CD14-positive monocyte (primary cell): ENCODE measurements at regions not wholly inside any gene's neighbourhood (a gene's known extent, or its start where the extent isn't known, plus 50 kb on each side); places are given as distances from the start of the nearest gene placed in this dataset.

Experiments
- DNase-seq, 3 donors: peaks; one replicate each; pipeline ENCODE4 v3.0.0-alpha.2; 2011 to 2022
- H2AFZ ChIP-seq: 2 replicates; pipeline ENCODE4 v1.6.0; 2012; ENCODE audit warnings: mild to moderate bottlenecking, low read depth, low read length, inconsistent platforms; ENCODE audit not compliant: insufficient read depth, poor library complexity, severe bottlenecking
- H3K27ac ChIP-seq, 2 donors: 1 replicate in 1 of 2; 2 replicates in 1 of 2; pipeline ENCODE4 v1.5.1; 2012 to 2013; ENCODE audit warnings: low read length in 2 of 2, control low read depth in 1 of 2, inconsistent platforms in 1 of 2, low read depth in 1 of 2, mild to moderate bottlenecking in 1 of 2
- H3K27me3 ChIP-seq, 2 donors: one replicate each; pipeline versions ENCODE4 v1.6.0 to v1.6.1; 2011 to 2013; ENCODE audit warnings: low read length in 2 of 2; ENCODE audit not compliant: control insufficient read depth in 2 of 2, insufficient read depth in 2 of 2
- H3K36me3 ChIP-seq, 2 donors: replicated peaks in 1 of 2; 1 replicate in 1 of 2; 2 replicates in 1 of 2; pipeline versions ENCODE4 v1.5.1 to v1.6.1; 2012 to 2013; ENCODE audit warnings: low read length in 2 of 2, control low read depth in 1 of 2, inconsistent platforms in 1 of 2, mild to moderate bottlenecking in 1 of 2; ENCODE audit not compliant: insufficient read depth in 2 of 2, control insufficient read depth in 1 of 2
- H3K4me1 ChIP-seq, 2 donors: 1 replicate in 1 of 2; 2 replicates in 1 of 2; pipeline versions ENCODE4 v1.5.1 to v1.6.1; 2012 to 2013; ENCODE audit warnings: low read length in 2 of 2, control low read depth in 1 of 2, inconsistent platforms in 1 of 2, mild to moderate bottlenecking in 1 of 2, moderate library complexity in 1 of 2; ENCODE audit not compliant: insufficient read depth in 2 of 2, control insufficient read depth in 1 of 2
- H3K4me2 ChIP-seq: replicated peaks from 2 replicates; pipeline ENCODE3; 2012; ENCODE audit warnings: low read length, moderate library complexity, mild to moderate bottlenecking; ENCODE audit not compliant: poor library complexity, severe bottlenecking; ENCODE audit errors: extremely low read depth
- H3K4me3 ChIP-seq, 3 experiments: fragments of 200-600 bp in 1 of 3; sonication (generic) in 1 of 3; replicated peaks in 1 of 3; 1 replicate in 2 of 3; 2 replicates in 1 of 3; pipeline ENCODE4 v1.5.1; 2011 to 2013; ENCODE audit warnings: low read length in 3 of 3, mild to moderate bottlenecking in 3 of 3, control low read depth in 2 of 3, low read depth in 2 of 3, inconsistent platforms in 1 of 3, moderate library complexity in 1 of 3
- H3K79me2 ChIP-seq: 2 replicates; pipeline ENCODE4 v1.6.0; 2012; ENCODE audit warnings: mild to moderate bottlenecking, control low read depth, inconsistent platforms, low read length, moderate library complexity; ENCODE audit not compliant: insufficient read depth
- H3K9ac ChIP-seq: 2 replicates; pipeline ENCODE4 v1.6.0; 2017; ENCODE audit warnings: low read length, mild to moderate bottlenecking; ENCODE audit not compliant: insufficient read depth, poor library complexity, severe bottlenecking
- H3K9me3 ChIP-seq, 2 donors: replicated peaks in 1 of 2; 1 replicate in 1 of 2; 2 replicates in 1 of 2; pipeline versions ENCODE4 v1.5.1 to v1.6.1; 2012 to 2013; ENCODE audit warnings: low read length in 2 of 2, control low read depth in 1 of 2; ENCODE audit not compliant: control insufficient read depth in 1 of 2, insufficient read depth in 1 of 2
- H4K20me1 ChIP-seq: 2 replicates; pipeline ENCODE4 v1.6.0; 2012; ENCODE audit warnings: mild to moderate bottlenecking, low read length, control low read depth, moderate library complexity; ENCODE audit not compliant: insufficient read depth
- H3K27ac Mint-ChIP-seq, 7 donors: one replicate each; pipeline ENCODE4 v1.8.0; 2020; ENCODE audit warnings: mild to moderate bottlenecking in 7 of 7, mixed read lengths in 7 of 7, moderate library complexity in 6 of 7, inconsistent platforms in 2 of 7
- H3K27me3 Mint-ChIP-seq, 3 donors: one replicate each; pipeline ENCODE4 v1.8.0; 2021 to 2022; ENCODE audit warnings: low read depth in 3 of 3, mild to moderate bottlenecking in 3 of 3, mixed read lengths in 3 of 3, moderate library complexity in 3 of 3, inconsistent platforms in 1 of 3
- H3K36me3 Mint-ChIP-seq, 2 donors: one replicate each; pipeline ENCODE4 v1.8.0; 2020; ENCODE audit warnings: mixed read lengths in 2 of 2, inconsistent platforms in 1 of 2, mild to moderate bottlenecking in 1 of 2
- H3K4me1 Mint-ChIP-seq: one replicate; pipeline ENCODE4 v1.8.0; 2020; ENCODE audit warnings: mild to moderate bottlenecking, mixed read lengths
- H3K4me3 Mint-ChIP-seq, 2 donors: one replicate each; pipeline ENCODE4 v1.8.0; 2020; ENCODE audit warnings: mild to moderate bottlenecking in 2 of 2, mixed read lengths in 2 of 2, moderate library complexity in 1 of 2
- H3K9me3 Mint-ChIP-seq, 7 donors: one replicate each; pipeline ENCODE4 v1.8.0; 2020 to 2022; ENCODE audit warnings: mixed read lengths in 7 of 7, mild to moderate bottlenecking in 6 of 7, moderate library complexity in 6 of 7, inconsistent platforms in 2 of 7
- WGBS: methylation state at CpG from one replicate; pipeline ENCODE4 v1.1.5; 2013; ENCODE audit warnings: missing lambda C conversion rate; ENCODE audit not compliant: insufficient coverage; 5-methylcytosine and 5-hydroxymethylcytosine counted together
- intact Hi-C, 2 donors: fragments of 100-400 bp; cut with micrococcal nuclease; formaldehyde crosslinking; loops; one replicate each; pipeline versions ENCODE4 v1.15.0 to v1.15.1; 2023
- TF ChIP-seq, protein P1 (sequence below): fragments of 200-600 bp; IDR thresholded peaks from one replicate; pipeline ENCODE4 v1.8.0; 2022; ENCODE audit warnings: antibody characterized with exemption, mild to moderate bottlenecking

DNA sequence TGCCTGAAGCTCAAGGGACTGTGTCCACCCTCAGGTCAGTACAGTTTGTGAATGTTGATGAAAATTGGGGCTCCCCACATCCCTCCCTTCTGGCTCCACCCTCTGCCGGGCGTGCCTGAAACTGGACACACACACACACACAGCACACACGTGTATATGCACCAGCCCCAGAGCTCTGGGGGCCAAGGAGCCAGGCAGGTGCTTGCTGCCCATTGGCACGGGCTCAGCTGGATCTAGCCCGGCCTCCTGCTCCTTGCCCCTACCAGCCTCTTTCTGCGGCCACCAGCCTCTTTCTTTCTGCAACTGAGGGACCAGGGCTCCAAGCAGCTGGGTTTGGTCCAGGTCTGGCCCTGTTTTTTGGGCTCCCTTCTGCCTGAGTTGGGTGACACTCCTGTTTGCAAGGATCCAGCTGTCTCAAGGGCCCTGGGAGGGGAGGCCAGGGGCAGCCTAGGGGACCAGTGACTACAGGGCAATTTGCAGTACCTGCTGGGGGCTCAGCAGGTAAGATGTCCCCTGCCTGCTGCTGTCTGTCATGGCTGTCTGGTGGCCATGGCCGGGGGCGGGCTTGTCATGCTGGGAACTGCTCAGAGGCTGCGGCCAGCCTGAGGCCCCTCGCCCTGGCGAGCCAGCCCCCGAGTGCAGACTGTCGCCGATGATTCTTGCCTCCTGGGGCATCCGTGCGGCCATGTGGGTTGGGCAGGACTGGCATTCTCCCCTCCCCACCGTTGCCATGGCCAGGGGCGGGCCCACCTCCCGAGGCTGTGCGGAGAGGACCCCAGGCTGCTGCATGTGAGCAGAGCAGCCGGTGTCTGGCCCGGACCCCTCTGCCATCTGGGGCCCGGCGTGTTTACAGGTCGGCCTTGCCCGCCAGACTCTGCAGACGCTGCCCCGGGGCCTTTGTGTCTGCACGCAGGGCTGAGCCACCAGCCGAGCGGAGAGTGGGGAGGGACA lies 51.5 kb upstream of the PPARA start:
- Histone ChIP-seq H4K20me1 (peaks cover 76% of the 10 kb centered on the region), H2AFZ (no peak overlapping the region), H3K27me3 (no peaks in the 10 kb centered on the region), H3K4me3 (no peak overlapping the region), H3K4me1 (no peaks in the 10 kb centered on the region), H3K36me3 (peaks cover 64 to 70% of the 10 kb centered on the region in 2 donors), H3K79me2 (peaks cover 13% of the 10 kb centered on the region), H3K9me3 (no peaks in the 10 kb centered on the region), H3K27ac (no peak overlapping the region), H3K4me2 (no peak overlapping the region), H3K9ac (no peak overlapping the region)
- Mint-ChIP-seq H3K36me3 (peaks cover 38 to 61% of the 10 kb centered on the region in 2 donors), H3K27ac (peak overlapping the region in 3 of 7 donors; percentile 32 to 45 (median 37)), H3K27me3 (no peaks in the 10 kb centered on the region), H3K9me3 (no peaks in the 10 kb centered on the region), H3K4me3 (no peak overlapping the region), H3K4me1 (no peaks in the 10 kb centered on the region)
- DNase-seq = no peak
- TF ChIP-seq, protein P1, sequence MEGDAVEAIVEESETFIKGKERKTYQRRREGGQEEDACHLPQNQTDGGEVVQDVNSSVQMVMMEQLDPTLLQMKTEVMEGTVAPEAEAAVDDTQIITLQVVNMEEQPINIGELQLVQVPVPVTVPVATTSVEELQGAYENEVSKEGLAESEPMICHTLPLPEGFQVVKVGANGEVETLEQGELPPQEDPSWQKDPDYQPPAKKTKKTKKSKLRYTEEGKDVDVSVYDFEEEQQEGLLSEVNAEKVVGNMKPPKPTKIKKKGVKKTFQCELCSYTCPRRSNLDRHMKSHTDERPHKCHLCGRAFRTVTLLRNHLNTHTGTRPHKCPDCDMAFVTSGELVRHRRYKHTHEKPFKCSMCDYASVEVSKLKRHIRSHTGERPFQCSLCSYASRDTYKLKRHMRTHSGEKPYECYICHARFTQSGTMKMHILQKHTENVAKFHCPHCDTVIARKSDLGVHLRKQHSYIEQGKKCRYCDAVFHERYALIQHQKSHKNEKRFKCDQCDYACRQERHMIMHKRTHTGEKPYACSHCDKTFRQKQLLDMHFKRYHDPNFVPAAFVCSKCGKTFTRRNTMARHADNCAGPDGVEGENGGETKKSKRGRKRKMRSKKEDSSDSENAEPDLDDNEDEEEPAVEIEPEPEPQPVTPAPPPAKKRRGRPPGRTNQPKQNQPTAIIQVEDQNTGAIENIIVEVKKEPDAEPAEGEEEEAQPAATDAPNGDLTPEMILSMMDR = no peak
- intact Hi-C loops = no loop called here
- 96% methylated on average over 27 of the region's 31 CpGs for WGBS

DNA sequence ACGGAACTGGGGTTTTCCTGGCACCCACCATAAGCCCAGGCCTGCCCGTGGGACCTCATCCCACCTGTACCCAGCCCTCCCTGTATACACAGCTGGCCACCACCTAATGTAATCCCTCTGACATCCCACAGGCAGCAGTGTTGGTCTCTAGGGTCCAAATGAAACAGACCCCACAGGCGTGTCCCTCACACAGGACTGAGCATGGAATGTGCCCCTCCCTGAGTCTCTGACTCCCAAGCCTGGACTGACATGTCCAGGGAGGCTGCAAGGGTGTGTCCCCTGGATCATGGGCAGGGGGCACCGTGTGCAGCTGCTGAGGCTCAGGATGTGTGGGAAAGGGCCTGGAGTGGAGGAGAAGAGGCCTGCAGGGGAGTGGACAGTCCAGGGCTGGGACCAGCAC lies 50.6 kb upstream of the PPARA start:
- DNase-seq = no peak
- WGBS = 98% methylated on average over 4 of the region's 4 CpGs
- Histone ChIP-seq H3K4me2 (no peak overlapping the region), H2AFZ (no peak overlapping the region), H3K4me1 (no peaks in the 10 kb centered on the region), H3K79me2 (peaks cover 4% of the 10 kb centered on the region), H4K20me1 (peaks cover 67% of the 10 kb centered on the region), H3K27me3 (no peaks in the 10 kb centered on the region), H3K9ac (no peak overlapping the region), H3K36me3 (peaks cover 67 to 71% of the 10 kb centered on the region in 2 donors), H3K4me3 (no peak overlapping the region), H3K27ac (no peak overlapping the region), H3K9me3 (no peaks in the 10 kb centered on the region)
- Mint-ChIP-seq H3K36me3 (peaks cover 38 to 63% of the 10 kb centered on the region in 2 donors), H3K4me1 (no peaks in the 10 kb centered on the region), H3K27ac (peak overlapping the region in 1 of 7 donors; percentile 57), H3K27me3 (no peaks in the 10 kb centered on the region), H3K9me3 (no peaks in the 10 kb centered on the region), H3K4me3 (no peak overlapping the region)
- TF ChIP-seq, protein P1 = no peak
- intact Hi-C loops = no loop called here
